ENCODE measurements at regions not wholly inside any gene's neighbourhood (a gene's known extent, or its start where the extent isn't known, plus 50 kb on each side); places are given as distances from the start of the nearest gene placed in this dataset.

DNA sequence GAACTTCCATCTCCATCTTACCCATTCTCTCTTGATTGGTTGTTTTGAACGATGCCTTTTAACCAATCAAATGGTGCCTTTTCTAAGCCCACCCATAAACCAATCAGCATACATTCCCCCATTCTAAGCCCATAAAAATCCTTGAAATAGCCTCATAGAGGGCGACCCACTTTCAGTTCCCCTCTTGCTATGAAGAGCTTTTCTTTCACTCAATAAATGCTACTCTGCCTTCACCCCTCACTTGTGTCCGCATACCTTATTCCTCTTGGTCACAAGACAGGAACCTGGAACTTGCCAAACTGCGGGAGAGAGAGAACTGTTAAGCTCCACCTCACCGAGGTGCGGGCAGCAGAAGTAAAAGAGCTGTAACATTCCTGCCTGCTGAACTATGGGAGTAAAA lies 1602.0 kb upstream of the LRRTM3 start:
- TF ChIP-seq KDM5B (CRISPR knock-in tag; IDR thresholded peaks at IDR 0.05; ENCODE audit: borderline replicate concordance) = no peak
- no peak for TF ChIP-seq SOX13 (IDR thresholded peaks at IDR 0.05)
- TF ChIP-seq SOX13 (CRISPR knock-in tag; conservative IDR thresholded peaks at IDR 0.05 in 1 of 2, IDR thresholded peaks at IDR 0.05 in 1 of 2) = no peak
- TF ChIP-seq, protein P1, sequence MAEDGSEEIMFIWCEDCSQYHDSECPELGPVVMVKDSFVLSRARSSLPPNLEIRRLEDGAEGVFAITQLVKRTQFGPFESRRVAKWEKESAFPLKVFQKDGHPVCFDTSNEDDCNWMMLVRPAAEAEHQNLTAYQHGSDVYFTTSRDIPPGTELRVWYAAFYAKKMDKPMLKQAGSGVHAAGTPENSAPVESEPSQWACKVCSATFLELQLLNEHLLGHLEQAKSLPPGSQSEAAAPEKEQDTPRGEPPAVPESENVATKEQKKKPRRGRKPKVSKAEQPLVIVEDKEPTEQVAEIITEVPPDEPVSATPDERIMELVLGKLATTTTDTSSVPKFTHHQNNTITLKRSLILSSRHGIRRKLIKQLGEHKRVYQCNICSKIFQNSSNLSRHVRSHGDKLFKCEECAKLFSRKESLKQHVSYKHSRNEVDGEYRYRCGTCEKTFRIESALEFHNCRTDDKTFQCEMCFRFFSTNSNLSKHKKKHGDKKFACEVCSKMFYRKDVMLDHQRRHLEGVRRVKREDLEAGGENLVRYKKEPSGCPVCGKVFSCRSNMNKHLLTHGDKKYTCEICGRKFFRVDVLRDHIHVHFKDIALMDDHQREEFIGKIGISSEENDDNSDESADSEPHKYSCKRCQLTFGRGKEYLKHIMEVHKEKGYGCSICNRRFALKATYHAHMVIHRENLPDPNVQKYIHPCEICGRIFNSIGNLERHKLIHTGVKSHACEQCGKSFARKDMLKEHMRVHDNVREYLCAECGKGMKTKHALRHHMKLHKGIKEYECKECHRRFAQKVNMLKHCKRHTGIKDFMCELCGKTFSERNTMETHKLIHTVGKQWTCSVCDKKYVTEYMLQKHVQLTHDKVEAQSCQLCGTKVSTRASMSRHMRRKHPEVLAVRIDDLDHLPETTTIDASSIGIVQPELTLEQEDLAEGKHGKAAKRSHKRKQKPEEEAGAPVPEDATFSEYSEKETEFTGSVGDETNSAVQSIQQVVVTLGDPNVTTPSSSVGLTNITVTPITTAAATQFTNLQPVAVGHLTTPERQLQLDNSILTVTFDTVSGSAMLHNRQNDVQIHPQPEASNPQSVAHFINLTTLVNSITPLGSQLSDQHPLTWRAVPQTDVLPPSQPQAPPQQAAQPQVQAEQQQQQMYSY (CRISPR knock-in tag; IDR thresholded peaks at IDR 0.05) = no peak
- TF ChIP-seq ZSCAN20 (CRISPR knock-in tag; IDR thresholded peaks at IDR 0.05; ENCODE audit: borderline replicate concordance) = no peak
- TF ChIP-seq, protein P2, sequence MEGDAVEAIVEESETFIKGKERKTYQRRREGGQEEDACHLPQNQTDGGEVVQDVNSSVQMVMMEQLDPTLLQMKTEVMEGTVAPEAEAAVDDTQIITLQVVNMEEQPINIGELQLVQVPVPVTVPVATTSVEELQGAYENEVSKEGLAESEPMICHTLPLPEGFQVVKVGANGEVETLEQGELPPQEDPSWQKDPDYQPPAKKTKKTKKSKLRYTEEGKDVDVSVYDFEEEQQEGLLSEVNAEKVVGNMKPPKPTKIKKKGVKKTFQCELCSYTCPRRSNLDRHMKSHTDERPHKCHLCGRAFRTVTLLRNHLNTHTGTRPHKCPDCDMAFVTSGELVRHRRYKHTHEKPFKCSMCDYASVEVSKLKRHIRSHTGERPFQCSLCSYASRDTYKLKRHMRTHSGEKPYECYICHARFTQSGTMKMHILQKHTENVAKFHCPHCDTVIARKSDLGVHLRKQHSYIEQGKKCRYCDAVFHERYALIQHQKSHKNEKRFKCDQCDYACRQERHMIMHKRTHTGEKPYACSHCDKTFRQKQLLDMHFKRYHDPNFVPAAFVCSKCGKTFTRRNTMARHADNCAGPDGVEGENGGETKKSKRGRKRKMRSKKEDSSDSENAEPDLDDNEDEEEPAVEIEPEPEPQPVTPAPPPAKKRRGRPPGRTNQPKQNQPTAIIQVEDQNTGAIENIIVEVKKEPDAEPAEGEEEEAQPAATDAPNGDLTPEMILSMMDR (CRISPR knock-in tag; IDR thresholded peaks at IDR 0.05) = no peak
- TF ChIP-seq, protein P3, sequence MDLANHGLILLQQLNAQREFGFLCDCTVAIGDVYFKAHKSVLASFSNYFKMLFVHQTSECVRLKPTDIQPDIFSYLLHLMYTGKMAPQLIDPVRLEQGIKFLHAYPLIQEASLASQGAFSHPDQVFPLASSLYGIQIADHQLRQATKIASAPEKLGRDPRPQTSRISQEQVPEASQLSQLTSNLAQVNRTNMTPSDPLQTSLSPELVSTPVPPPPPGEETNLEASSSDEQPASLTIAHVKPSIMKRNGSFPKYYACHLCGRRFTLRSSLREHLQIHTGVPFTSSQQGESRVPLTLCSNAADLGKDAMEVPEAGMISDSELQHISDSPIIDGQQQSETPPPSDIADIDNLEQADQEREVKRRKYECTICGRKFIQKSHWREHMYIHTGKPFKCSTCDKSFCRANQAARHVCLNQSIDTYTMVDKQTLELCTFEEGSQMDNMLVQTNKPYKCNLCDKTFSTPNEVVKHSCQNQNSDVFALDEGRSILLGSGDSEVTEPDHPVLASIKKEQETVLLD (CRISPR knock-in tag; IDR thresholded peaks at IDR 0.05; ENCODE audit: low read depth) = no peak

All from HepG2 (cell line).